CD4-positive, CD25-positive, alpha-beta regulatory T cell (primary cell): ENCODE measurements at regions not wholly inside any gene's neighbourhood (a gene's known extent, or its start where the extent isn't known, plus 50 kb on each side); places are given as distances from the start of the nearest gene placed in this dataset.

ENCODE experiments used
- ATAC-seq, 2 donors: fragments of 150-1000 bp; cut with Tn5 transposase; one replicate each; pipeline ENCODE4 v1.10.0; 2021; ENCODE audit warnings: low read depth in 2 of 2, moderate number of reproducible peaks in 2 of 2, moderate library complexity in 1 of 2
- DNase-seq, 3 donors: peaks; one replicate each; pipeline versions ENCODE4 v3.0.0 to v3.0.0-alpha.2; 2012 to 2022; ENCODE audit warnings: mixed read lengths in 1 of 3
- H3K27ac ChIP-seq: one replicate; pipeline ENCODE4 v1.7.0; 2013; ENCODE audit warnings: mild to moderate bottlenecking, low read length; ENCODE audit not compliant: insufficient read depth, poor library complexity, severe bottlenecking
- H3K27me3 ChIP-seq: one replicate; pipeline ENCODE4 v1.7.0; 2013; ENCODE audit warnings: low read length; ENCODE audit not compliant: control insufficient read depth, insufficient read depth
- H3K36me3 ChIP-seq: one replicate; pipeline ENCODE4 v1.7.0; 2013; ENCODE audit warnings: mild to moderate bottlenecking, low read length, moderate library complexity; ENCODE audit not compliant: control insufficient read depth, insufficient read depth
- H3K4me1 ChIP-seq: 2 replicates; pipeline ENCODE4 v1.7.0; 2013; ENCODE audit warnings: mild to moderate bottlenecking, low read length; ENCODE audit not compliant: insufficient read depth, control insufficient read depth, poor library complexity, severe bottlenecking
- H3K4me3 ChIP-seq: one replicate; pipeline ENCODE4 v1.7.0; 2013; ENCODE audit warnings: low read depth, mild to moderate bottlenecking, low read length, moderate library complexity
- H3K9me3 ChIP-seq, 2 experiments: 1 replicate in 1 of 2; 2 replicates in 1 of 2; pipeline ENCODE4 v1.7.0; 2013; ENCODE audit warnings: low read length in 2 of 2, mild to moderate bottlenecking in 1 of 2, moderate library complexity in 1 of 2; ENCODE audit not compliant: control insufficient read depth in 2 of 2
- H3K27ac Mint-ChIP-seq, 3 donors: one replicate each; pipeline ENCODE4 v1.8.0; 2020 to 2022; ENCODE audit warnings: mild to moderate bottlenecking in 3 of 3, mixed read lengths in 3 of 3, moderate library complexity in 2 of 3
- H3K27me3 Mint-ChIP-seq: one replicate; pipeline ENCODE4 v1.8.0; 2022; ENCODE audit warnings: mild to moderate bottlenecking, mixed read lengths
- H3K36me3 Mint-ChIP-seq: one replicate; pipeline ENCODE4 v1.8.0; 2020; ENCODE audit warnings: mixed read lengths
- H3K4me1 Mint-ChIP-seq, 4 donors: one replicate each; pipeline ENCODE4 v1.8.0; 2020 to 2022; ENCODE audit warnings: mixed read lengths in 4 of 4, mild to moderate bottlenecking in 1 of 4
- H3K4me3 Mint-ChIP-seq, 4 donors: one replicate each; pipeline ENCODE4 v1.8.0; 2020 to 2022; ENCODE audit warnings: mild to moderate bottlenecking in 4 of 4, mixed read lengths in 4 of 4, moderate library complexity in 3 of 4
- H3K9me3 Mint-ChIP-seq, 7 donors: one replicate each; pipeline ENCODE4 v1.8.0; 2020 to 2022; ENCODE audit warnings: mixed read lengths in 7 of 7, mild to moderate bottlenecking in 3 of 7, moderate library complexity in 2 of 7

- Mint-ChIP-seq H3K4me3 (no peak overlapping the region), H3K9me3 (peaks cover 0 to 7% (median 0%) of the 10 kb centered on the region in 7 donors), H3K27ac (no peak overlapping the region), H3K27me3 (no peaks in the 10 kb centered on the region), H3K36me3 (no peaks in the 10 kb centered on the region), H3K4me1 (no peaks in the 10 kb centered on the region)
- Histone ChIP-seq H3K4me1 (no peaks in the 10 kb centered on the region), H3K27ac (no peak overlapping the region), H3K36me3 (no peaks in the 10 kb centered on the region), H3K9me3 (no peaks in the 10 kb centered on the region), H3K27me3 (no peaks in the 10 kb centered on the region), H3K4me3 (no peak overlapping the region)
- no peak for DNase-seq
- ATAC-seq, result no peak
Measured at GRCh38 chrX:22373094-22373493, 100.4 kb downstream of the CBLL2 start.

GRCh38 chrX:22373766-22374165, 101.1 kb downstream of the CBLL2 start:
- Histone ChIP-seq H3K4me1 (no peaks in the 10 kb centered on the region), H3K27ac (no peak overlapping the region), H3K4me3 (no peak overlapping the region), H3K36me3 (no peaks in the 10 kb centered on the region), H3K27me3 (no peaks in the 10 kb centered on the region), H3K9me3 (no peaks in the 10 kb centered on the region)
- H3K9me3 Mint-ChIP-seq, result peaks cover 0 to 7% (median 0%) of the 10 kb centered on the region in 7 donors
- DNase-seq, result no peak
- H3K36me3 Mint-ChIP-seq, result no peaks in the 10 kb centered on the region
- H3K27me3 Mint-ChIP-seq, result no peaks in the 10 kb centered on the region
- H3K27ac Mint-ChIP-seq, result no peak overlapping the region
- no peak overlapping the region for H3K4me3 Mint-ChIP-seq
- H3K4me1 Mint-ChIP-seq, result no peaks in the 10 kb centered on the region
- ATAC-seq, result no peak

- no peaks in the 10 kb centered on the region for H3K4me1 ChIP-seq
- H3K27ac ChIP-seq, result no peak overlapping the region
- Mint-ChIP-seq H3K27me3 (no peaks in the 10 kb centered on the region), H3K9me3 (peaks cover 0 to 7% (median 0%) of the 10 kb centered on the region in 7 donors), H3K4me3 (no peak overlapping the region), H3K36me3 (no peaks in the 10 kb centered on the region), H3K4me1 (no peaks in the 10 kb centered on the region), H3K27ac (no peak overlapping the region)
- no peak overlapping the region for H3K4me3 ChIP-seq
- H3K36me3 ChIP-seq, result no peaks in the 10 kb centered on the region
- no peaks in the 10 kb centered on the region for H3K27me3 ChIP-seq
- DNase-seq (no peak), ATAC-seq (no peak)
- H3K9me3 ChIP-seq, result no peaks in the 10 kb centered on the region
Measured at GRCh38 chrX:22376369-22376768, 103.7 kb downstream of the CBLL2 start.

GRCh38 chrX:22378296-22378695, 105.6 kb downstream of the CBLL2 start:
- Histone ChIP-seq H3K4me3 (no peak overlapping the region), H3K27ac (no peak overlapping the region), H3K9me3 (no peaks in the 10 kb centered on the region), H3K4me1 (no peaks in the 10 kb centered on the region), H3K27me3 (no peaks in the 10 kb centered on the region), H3K36me3 (no peaks in the 10 kb centered on the region)
- Mint-ChIP-seq H3K36me3 (no peaks in the 10 kb centered on the region), H3K4me3 (no peak overlapping the region), H3K9me3 (peaks cover 0 to 7% (median 0%) of the 10 kb centered on the region in 7 donors), H3K27me3 (no peaks in the 10 kb centered on the region), H3K27ac (no peak overlapping the region), H3K4me1 (no peaks in the 10 kb centered on the region)
- DNase-seq (no peak), ATAC-seq (no peak)

- no peak for ATAC-seq
Measured at GRCh38 chrX:22383988-22384387, 111.3 kb downstream of the CBLL2 start.

GRCh38 chrX:22389556-22390179, 117.0 kb downstream of the CBLL2 start:
- Histone ChIP-seq H3K9me3 (no peaks in the 10 kb centered on the region), H3K4me3 (no peak overlapping the region), H3K4me1 (no peaks in the 10 kb centered on the region), H3K27me3 (no peaks in the 10 kb centered on the region), H3K36me3 (no peaks in the 10 kb centered on the region), H3K27ac (no peak overlapping the region)
- DNase-seq (no peak), ATAC-seq (no peak)
- Mint-ChIP-seq H3K4me1 (no peaks in the 10 kb centered on the region), H3K27me3 (peaks cover 4% of the 10 kb centered on the region), H3K4me3 (no peak overlapping the region), H3K27ac (no peak overlapping the region), H3K36me3 (no peaks in the 10 kb centered on the region), H3K9me3 (no peaks in the 10 kb centered on the region)

More at GRCh38 chrX:22383988-22384387, 111.3 kb downstream of the CBLL2 start:
- Histone ChIP-seq H3K27ac (no peak overlapping the region), H3K4me1 (no peaks in the 10 kb centered on the region), H3K9me3 (no peaks in the 10 kb centered on the region), H3K27me3 (no peaks in the 10 kb centered on the region), H3K4me3 (no peak overlapping the region), H3K36me3 (no peaks in the 10 kb centered on the region)
- H3K27ac Mint-ChIP-seq, result no peak overlapping the region
- H3K4me3 Mint-ChIP-seq, result no peak overlapping the region
- no peaks in the 10 kb centered on the region for H3K27me3 Mint-ChIP-seq
- DNase-seq, result no peak
- H3K36me3 Mint-ChIP-seq, result no peaks in the 10 kb centered on the region
- peaks cover 0 to 4% (median 0%) of the 10 kb centered on the region in 7 donors for H3K9me3 Mint-ChIP-seq
- H3K4me1 Mint-ChIP-seq, result no peaks in the 10 kb centered on the region

- Histone ChIP-seq H3K4me3 (no peak overlapping the region), H3K27ac (no peak overlapping the region), H3K9me3 (no peaks in the 10 kb centered on the region), H3K36me3 (no peaks in the 10 kb centered on the region), H3K27me3 (no peaks in the 10 kb centered on the region), H3K4me1 (no peaks in the 10 kb centered on the region)
- no peaks in the 10 kb centered on the region for H3K9me3 Mint-ChIP-seq
- no peak overlapping the region for H3K4me3 Mint-ChIP-seq
- DNase-seq (no peak), ATAC-seq (no peak)
- no peaks in the 10 kb centered on the region for H3K36me3 Mint-ChIP-seq
- peaks cover 4% of the 10 kb centered on the region for H3K27me3 Mint-ChIP-seq
- no peaks in the 10 kb centered on the region for H3K4me1 Mint-ChIP-seq
- no peak overlapping the region for H3K27ac Mint-ChIP-seq
Measured at GRCh38 chrX:22392133-22392948, 119.6 kb downstream of the CBLL2 start.

- Mint-ChIP-seq H3K4me1 (no peaks in the 10 kb centered on the region), H3K27me3 (peaks cover 4% of the 10 kb centered on the region), H3K27ac (no peak overlapping the region), H3K36me3 (no peaks in the 10 kb centered on the region), H3K4me3 (no peak overlapping the region), H3K9me3 (peaks cover 0 to 3% (median 0%) of the 10 kb centered on the region in 7 donors)
- no peak overlapping the region for H3K27ac ChIP-seq
- DNase-seq, result no peak
- H3K4me1 ChIP-seq, result no peaks in the 10 kb centered on the region
- H3K36me3 ChIP-seq, result no peaks in the 10 kb centered on the region
- H3K4me3 ChIP-seq, result no peak overlapping the region
- no peaks in the 10 kb centered on the region for H3K9me3 ChIP-seq
- no peaks in the 10 kb centered on the region for H3K27me3 ChIP-seq
- ATAC-seq, result no peak
Measured at GRCh38 chrX:22395372-22395771, 122.7 kb downstream of the CBLL2 start.
